K562 (cell line): ENCODE measurements at regions not wholly inside any gene's neighbourhood (a gene's known extent, or its start where the extent isn't known, plus 50 kb on each side); places are given as distances from the start of the nearest gene placed in this dataset.

Experiments used
- ATAC-seq: fragments of 200-7000 bp; cut with Tn5 transposase; 3 replicates; pipeline ENCODE4 v1.9.1; 2020; ENCODE audit warnings: moderate library complexity
- BruUV-seq: library from RNA; stranded (reverse); fragments of 400-500 nt; replicated peaks from 2 replicates; lab custom pipeline; 2021; lab: Mats Ljungman, UMichigan
- CTCF ChIA-PET: fragments of 300-600 bp; formaldehyde crosslinking; extraction: SDS; loops from one replicate; lab custom pipeline; 2021; ENCODE audit warnings: low intra/inter-chr PET ratio; lab: Yijun Ruan, JAX
- POLR2A ChIA-PET: fragments of 300-600, 350-650 bp; sonication (Branson Sonifier 250); formaldehyde crosslinking; extraction: SDS; loops from one replicate; lab custom pipeline; 2021; ENCODE audit warnings: antibody characterized with exemption, inconsistent platforms; lab: Yijun Ruan, JAX
- DNase-seq, 4 experiments: peaks; one replicate each; pipeline versions ENCODE4 v3.0.0 to v3.0.0-alpha.2; 2011 to 2018; ENCODE audit warnings: low spot score in 3 of 4, mixed read lengths in 3 of 4; ENCODE audit errors: extremely low read depth in 1 of 4
- FAIRE-seq: peaks from 2 replicates; lab custom pipeline; 2011; peaks lifted over from hg19 to GRCh38; lab: Jason Lieb, UNC
- H2AFZ ChIP-seq: 2 replicates; pipeline ENCODE4 v1.6.0; 2011; ENCODE audit warnings: low read depth, low read length, control low read depth, inconsistent platforms
- H3K27ac ChIP-seq: fragments of 200-600 bp; 3 replicates; pipeline ENCODE4 v1.8.0; 2011; ENCODE audit warnings: low read depth, mild to moderate bottlenecking, control low read depth, inconsistent platforms, low read length, moderate library complexity, mixed read lengths; ENCODE audit errors: extremely low read depth
- H3K27me3 ChIP-seq, 2 experiments: fragments of 300-600 bp in 1 of 2; 2 replicates in 1 of 2; 3 replicates in 1 of 2; pipeline versions ENCODE4 v1.6.0 to v1.8.0; 2011; ENCODE audit warnings: inconsistent platforms in 2 of 2, low read length in 2 of 2, mild to moderate bottlenecking in 1 of 2, mixed read lengths in 1 of 2, moderate library complexity in 1 of 2; ENCODE audit not compliant: control insufficient read depth in 2 of 2, insufficient read depth in 2 of 2
- H3K36me3 ChIP-seq: fragments of 300-600 bp; 3 replicates; pipeline ENCODE4 v1.8.0; 2011; ENCODE audit warnings: mild to moderate bottlenecking, low read length, inconsistent platforms; ENCODE audit not compliant: control insufficient read depth, insufficient read depth
- H3K4me1 ChIP-seq, 2 experiments: fragments of 200-600 bp in 1 of 2; replicated peaks in 1 of 2; 2 replicates in 1 of 2; 3 replicates in 1 of 2; pipeline versions ENCODE4 v1.5.1 to v1.8.0; 2011; ENCODE audit warnings: inconsistent platforms in 2 of 2, low read length in 2 of 2, mild to moderate bottlenecking in 1 of 2, mixed read lengths in 1 of 2, moderate library complexity in 1 of 2; ENCODE audit not compliant: control insufficient read depth in 2 of 2, insufficient read depth in 2 of 2
- H3K4me2 ChIP-seq: 2 replicates; pipeline ENCODE4 v1.6.1; 2011; ENCODE audit warnings: low read length, control low read depth, inconsistent platforms, mixed read lengths; ENCODE audit not compliant: insufficient read depth
- H3K4me3 ChIP-seq: fragments of 200-600 bp; sonication (generic), shearing (Covaris generic); 2 replicates; pipeline ENCODE4 v1.5.1; 2016; ENCODE audit warnings: control low read depth, inconsistent platforms
- H3K79me2 ChIP-seq: fragments of 200-600 bp; 3 replicates; pipeline ENCODE4 v1.8.0; 2011; ENCODE audit warnings: low read length, inconsistent platforms; ENCODE audit not compliant: control insufficient read depth, insufficient read depth
- H3K9ac ChIP-seq, 2 experiments: 2 replicates each; pipeline versions ENCODE4 v1.6.0 to v1.6.1; 2011; ENCODE audit warnings: low read depth in 2 of 2, low read length in 2 of 2, control low read depth in 1 of 2, inconsistent platforms in 1 of 2, mild to moderate bottlenecking in 1 of 2, mixed read lengths in 1 of 2; ENCODE audit not compliant: insufficient read depth in 1 of 2
- H3K9me1 ChIP-seq: one replicate; pipeline ENCODE4 v1.6.0; 2011; ENCODE audit warnings: inconsistent platforms, mild to moderate bottlenecking, low read length, moderate library complexity; ENCODE audit not compliant: control insufficient read depth, insufficient read depth
- H3K9me3 ChIP-seq: replicated peaks from 2 replicates; pipeline ENCODE4 v1.5.1; 2011; ENCODE audit warnings: low read depth, low read length, inconsistent platforms; ENCODE audit not compliant: control insufficient read depth, insufficient read depth
- H4K20me1 ChIP-seq: replicated peaks from 2 replicates; pipeline ENCODE4 v1.6.1; 2011; ENCODE audit warnings: low read length, inconsistent platforms, mixed read lengths; ENCODE audit not compliant: control insufficient read depth, insufficient read depth
- ATF1 ChIP-seq, 2 experiments: fragments of 450-650 bp in 1 of 2; IDR thresholded peaks; 2 replicates each; pipeline ENCODE4 v1.6.1; 2016; ENCODE audit warnings: missing compliant biosample characterization in 1 of 2, missing genetic modification characterization in 1 of 2
- CREBBP ChIP-seq: IDR thresholded peaks from one replicate; pipeline ENCODE4 v1.6.1; 2012; ENCODE audit warnings: low read depth, mild to moderate bottlenecking, control low read depth, inconsistent platforms, low read length
- E2F8 ChIP-seq: fragments of 450-650 bp; IDR thresholded peaks from 2 replicates; pipeline ENCODE4 v1.7.1; 2018; ENCODE audit warnings: mild to moderate bottlenecking, low read depth; ENCODE audit not compliant: partially characterized antibody
- TGIF2 ChIP-seq: sonication (generic); formaldehyde crosslinking; IDR thresholded peaks from 2 replicates; pipeline ENCODE4 v1.8.1; 2022; ENCODE audit warnings: mild to moderate bottlenecking, missing genetic modification reagents, moderate library complexity
- WHSC1 ChIP-seq: IDR thresholded peaks from one replicate; pipeline ENCODE4 v1.6.1; 2012; ENCODE audit warnings: low read length, control low read depth, inconsistent platforms
- XRCC4 ChIP-seq: IDR thresholded peaks from one replicate; pipeline ENCODE4 v1.6.1; 2011; ENCODE audit not compliant: insufficient read depth, insufficient read length; ENCODE audit errors: extremely low read depth
- ZBTB9 ChIP-seq: fragments of 450-650 bp; formaldehyde crosslinking; IDR thresholded peaks from 2 replicates; pipeline ENCODE4 v1.4.0; 2020; ENCODE audit warnings: mild to moderate bottlenecking, moderate library complexity
- ZFPM2 ChIP-seq: fragments of 250-450 bp; sonication (Bioruptor Pico); IDR thresholded peaks from 2 replicates; pipeline ENCODE4 v1.5.1; 2022; ENCODE audit warnings: mild to moderate bottlenecking
- ZNF436 ChIP-seq: fragments of 250-450, 450-650 bp; sonication (Bioruptor Pico); formaldehyde crosslinking; IDR thresholded peaks from 2 replicates; pipeline ENCODE4 v1.7.0; 2020; ENCODE audit warnings: mild to moderate bottlenecking
- ZNF518B ChIP-seq: fragments of 250-450 bp; sonication (Bioruptor Pico); IDR thresholded peaks from 2 replicates; pipeline ENCODE4 v1.5.0; 2021; ENCODE audit warnings: mild to moderate bottlenecking, moderate library complexity
- ZNF586 ChIP-seq: fragments of 450-650 bp; formaldehyde crosslinking; conservative IDR thresholded peaks from 2 replicates; pipeline ENCODE4 v1.4.0; 2020; ENCODE audit warnings: mild to moderate bottlenecking, moderate library complexity
- WGBS: fragments of 100-300 bp; shearing (Covaris generic); methylation state at CpG from one replicate; pipeline ENCODE4 v1.1.6; 2016; ENCODE audit warnings: low coverage, mixed read lengths; ENCODE audit not compliant: insufficient coverage; ENCODE audit errors: missing lambda C conversion rate; 5-methylcytosine and 5-hydroxymethylcytosine counted together
- in situ Hi-C: fragments of 300-500 bp; cut with MboI; formaldehyde crosslinking; loops from 4 replicates; pipeline ENCODE4 v1.15.0; 2018; ENCODE audit warnings: inconsistent platforms, mixed read lengths
- intact Hi-C: fragments of 100-400 bp; cut with micrococcal nuclease; formaldehyde crosslinking; loops from 2 replicates; pipeline ENCODE4 v1.14.2; 2022

GRCh38 chr7:138244606-138245005 lies 168.3 kb downstream of the AKR1D1 start:
- FAIRE-seq, result peak; percentile 26
- DNase-seq, result no peak
- ATAC-seq, result no peak
- TF ChIP-seq XRCC4 (no peak), E2F8 (no peak), ZNF586 (CRISPR knock-in tag) (no peak), CREBBP (no peak), ZBTB9 (CRISPR knock-in tag) (no peak), TGIF2 (CRISPR knock-in tag) (no peak), ATF1 (CRISPR knock-in tag; IDR thresholded peaks at IDR 0.05) (no peak), ATF1 (tag; IDR thresholded peaks at IDR 0.05) (no peak), ZNF436 (CRISPR knock-in tag) (no peak), WHSC1 (no peak), ZFPM2 (CRISPR knock-in tag) (no peak), ZNF518B (no peak)
- TF ChIP-seq, all 486 proteins: peak for 0
- H3K9ac ChIP-seq, result no peak overlapping the region
- H3K79me2 ChIP-seq, result no peaks in the 10 kb centered on the region
- no TSS peak for BruUV-seq
- H3K27me3 ChIP-seq, result no peaks in the 10 kb centered on the region
- CTCF ChIA-PET, result no interaction called here
- H3K9me1 ChIP-seq, result no peaks in the 10 kb centered on the region
- peaks cover 0 to 6% of the 10 kb centered on the region in 2 experiments; a peak in 2 of 5 replicates for H3K4me1 ChIP-seq
- H3K27ac ChIP-seq, result no peak overlapping the region
- no peak overlapping the region for H2AFZ ChIP-seq
- no peak overlapping the region for H3K4me3 ChIP-seq
- in situ Hi-C loops (no loop called here), intact Hi-C loops (no loop called here)
- WGBS, result 23% methylated on average over 5 of the region's 5 CpGs
- POLR2A ChIA-PET, result no interaction called here
- peaks cover 6% of the 10 kb centered on the region for H3K9me3 ChIP-seq
- H3K36me3 ChIP-seq, result no peaks in the 10 kb centered on the region
- H4K20me1 ChIP-seq, result no peaks in the 10 kb centered on the region
- H3K4me2 ChIP-seq, result no peak overlapping the region
